Caco-2 (cell line): ENCODE measurements at regions not wholly inside any gene's neighbourhood (a gene's known extent, or its start where the extent isn't known, plus 50 kb on each side); places are given as distances from the start of the nearest gene placed in this dataset.

Experiments used
- BruUV-seq: library from RNA; stranded (reverse); fragments of 400-500 nt; replicated peaks from 2 replicates; lab custom pipeline; 2021; lab: Mats Ljungman, UMichigan
- CTCF ChIA-PET: fragments of 300-600 bp; sonication (Branson Sonifier 250); formaldehyde crosslinking; loops from one replicate; lab custom pipeline; 2022; ENCODE audit warnings: antibody characterized with exemption; lab: Charles Lee
- POLR2A ChIA-PET: fragments of 300-600 bp; sonication (Branson Sonifier 250); formaldehyde crosslinking; loops from one replicate; lab custom pipeline; 2022; ENCODE audit warnings: antibody characterized with exemption; lab: Charles Lee
- DNase-seq, 2 experiments: peaks; one replicate each; pipeline versions ENCODE4 v3.0.0 to v3.0.0-alpha.2; 2020 to 2022
- H3K27me3 ChIP-seq: replicated peaks from 2 replicates; pipeline ENCODE4 v1.6.0; 2011; ENCODE audit warnings: low read length; ENCODE audit not compliant: control insufficient read depth, insufficient read depth
- H3K36me3 ChIP-seq: 2 replicates; pipeline ENCODE4 v1.5.1; 2011; ENCODE audit warnings: low read length; ENCODE audit not compliant: control insufficient read depth, insufficient read depth
- H3K4me1 ChIP-seq: fragments of 250-450 bp; sonication (Bioruptor Pico); 2 replicates; pipeline ENCODE4 v1.5.1; 2020; ENCODE audit warnings: mild to moderate bottlenecking
- H3K4me3 ChIP-seq: 2 replicates; pipeline ENCODE4 v1.5.1; 2011; ENCODE audit warnings: low read depth, mild to moderate bottlenecking, control low read depth, low read length
- H3K9me3 ChIP-seq: fragments of 250-450 bp; sonication (Bioruptor Pico); 2 replicates; pipeline ENCODE4 v1.5.1; 2020; ENCODE audit warnings: mild to moderate bottlenecking, moderate library complexity
- H3K27ac Mint-ChIP-seq: one replicate; pipeline ENCODE4 v1.8.0; 2022; ENCODE audit warnings: mixed read lengths; ENCODE audit not compliant: unreplicated experiment
- H3K27me3 Mint-ChIP-seq: one replicate; pipeline ENCODE4 v1.8.0; 2022; ENCODE audit warnings: mixed read lengths; ENCODE audit not compliant: insufficient read depth, unreplicated experiment
- H3K36me3 Mint-ChIP-seq: one replicate; pipeline ENCODE4 v1.8.0; 2022; ENCODE audit warnings: mild to moderate bottlenecking, mixed read lengths; ENCODE audit not compliant: insufficient read depth, unreplicated experiment
- H3K4me1 Mint-ChIP-seq: one replicate; pipeline ENCODE4 v1.8.0; 2022; ENCODE audit warnings: low read depth, mixed read lengths; ENCODE audit not compliant: unreplicated experiment
- H3K4me3 Mint-ChIP-seq: one replicate; pipeline ENCODE4 v1.8.0; 2022; ENCODE audit warnings: mild to moderate bottlenecking, moderate library complexity, mixed read lengths; ENCODE audit not compliant: unreplicated experiment
- H3K9me3 Mint-ChIP-seq: one replicate; pipeline ENCODE4 v1.8.0; 2022; ENCODE audit warnings: mixed read lengths; ENCODE audit not compliant: unreplicated experiment
- CTCF ChIP-seq, 2 experiments: fragments of 200-600 bp in 1 of 2; IDR thresholded peaks; 1 replicate in 1 of 2; 2 replicates in 1 of 2; pipeline versions ENCODE4 v1.5.1 to v1.8.0; 2011 to 2022; ENCODE audit warnings: antibody characterized with exemption in 1 of 2, control low read depth in 1 of 2, inconsistent platforms in 1 of 2, low read depth in 1 of 2, low read length in 1 of 2, mild to moderate bottlenecking in 1 of 2, moderate library complexity in 1 of 2; ENCODE audit not compliant: insufficient read depth in 1 of 2, severe bottlenecking in 1 of 2, unreplicated experiment in 1 of 2
- intact Hi-C: fragments of 100-400 bp; cut with micrococcal nuclease; formaldehyde crosslinking; loops from one replicate; pipeline ENCODE4 v1.10.0; 2022; ENCODE audit not compliant: unreplicated experiment

GRCh38 chr9:12195456-12195855 is 497.7 kb upstream of the TYRP1 start:
- BruUV-seq: no TSS peak
- H3K9me3 ChIP-seq: no peaks in the 10 kb centered on the region
- Mint-ChIP-seq H3K36me3 (no peaks in the 10 kb centered on the region), H3K4me1 (no peaks in the 10 kb centered on the region), H3K27me3 (no peaks in the 10 kb centered on the region), H3K9me3 (no peaks in the 10 kb centered on the region), H3K4me3 (no peak overlapping the region), H3K27ac (no peak overlapping the region)
- no peaks in the 10 kb centered on the region for H3K27me3 ChIP-seq
- ChIA-PET CTCF (no interaction called here), POLR2A (no interaction called here)
- no peaks in the 10 kb centered on the region for H3K36me3 ChIP-seq
- no peaks in the 10 kb centered on the region for H3K4me1 ChIP-seq
- H3K4me3 ChIP-seq: no peak overlapping the region
- no peak for TF ChIP-seq CTCF (IDR thresholded peaks at IDR 0.05; ENCODE audit: insufficient read depth in 1 of 2, low read depth in 1 of 2, low read length in 1 of 2, severe bottlenecking in 1 of 2, unreplicated experiment in 1 of 2)
- intact Hi-C loops: no loop called here
- DNase-seq: no peak

- no peak for TF ChIP-seq CTCF (IDR thresholded peaks at IDR 0.05; ENCODE audit: insufficient read depth in 1 of 2, low read depth in 1 of 2, low read length in 1 of 2, severe bottlenecking in 1 of 2, unreplicated experiment in 1 of 2)
- no peaks in the 10 kb centered on the region for H3K9me3 ChIP-seq
- Mint-ChIP-seq H3K4me1 (no peaks in the 10 kb centered on the region), H3K36me3 (no peaks in the 10 kb centered on the region), H3K9me3 (no peaks in the 10 kb centered on the region), H3K27ac (no peak overlapping the region), H3K27me3 (no peaks in the 10 kb centered on the region), H3K4me3 (no peak overlapping the region)
- no peaks in the 10 kb centered on the region for H3K4me1 ChIP-seq
- no peak overlapping the region for H3K4me3 ChIP-seq
- CTCF ChIA-PET: no interaction called here
- intact Hi-C loops: no loop called here
- no peaks in the 10 kb centered on the region for H3K27me3 ChIP-seq
- BruUV-seq: no TSS peak
- no peak for DNase-seq
- POLR2A ChIA-PET: no interaction called here
- no peaks in the 10 kb centered on the region for H3K36me3 ChIP-seq
These were observed 488.7 kb upstream of the TYRP1 start for GRCh38 chr9:12204512-12204911.

- Histone ChIP-seq H3K9me3 (no peaks in the 10 kb centered on the region), H3K27me3 (no peaks in the 10 kb centered on the region), H3K4me1 (no peaks in the 10 kb centered on the region), H3K36me3 (no peaks in the 10 kb centered on the region), H3K4me3 (no peak overlapping the region)
- Mint-ChIP-seq H3K4me1 (no peaks in the 10 kb centered on the region), H3K27me3 (no peaks in the 10 kb centered on the region), H3K36me3 (no peaks in the 10 kb centered on the region), H3K4me3 (no peak overlapping the region), H3K9me3 (no peaks in the 10 kb centered on the region), H3K27ac (no peak overlapping the region)
- ChIA-PET POLR2A (no interaction called here), CTCF (no interaction called here)
- no peak for DNase-seq
- TF ChIP-seq CTCF (IDR thresholded peaks at IDR 0.05; ENCODE audit: insufficient read depth in 1 of 2, low read depth in 1 of 2, low read length in 1 of 2, severe bottlenecking in 1 of 2, unreplicated experiment in 1 of 2): no peak
- intact Hi-C loops: no loop called here
- no TSS peak for BruUV-seq
These were observed 480.3 kb upstream of the TYRP1 start for GRCh38 chr9:12212860-12213259.
